T47D (cell line): ENCODE measurements at regions not wholly inside any gene's neighbourhood (a gene's known extent, or its start where the extent isn't known, plus 50 kb on each side); places are given as distances from the start of the nearest gene placed in this dataset.

Experiments used
- DNase-seq, 2 experiments: peaks; one replicate each; pipeline versions ENCODE4 v3.0.0 to v3.0.0-alpha.2; 2011 to 2012; ENCODE audit warnings: low read depth in 1 of 2, low spot score in 1 of 2
- JUND ChIP-seq: IDR thresholded peaks from 2 replicates; pipeline ENCODE4 v1.6.1; 2012; ENCODE audit warnings: low read depth
- in situ Hi-C: cut with HindIII; loops from 2 replicates; pipeline ENCODE4 v1.10.0; 2016; ENCODE audit warnings: low sequenced_read_pairs, low pct_unique_long_range_greater_than_20kb

DNA sequence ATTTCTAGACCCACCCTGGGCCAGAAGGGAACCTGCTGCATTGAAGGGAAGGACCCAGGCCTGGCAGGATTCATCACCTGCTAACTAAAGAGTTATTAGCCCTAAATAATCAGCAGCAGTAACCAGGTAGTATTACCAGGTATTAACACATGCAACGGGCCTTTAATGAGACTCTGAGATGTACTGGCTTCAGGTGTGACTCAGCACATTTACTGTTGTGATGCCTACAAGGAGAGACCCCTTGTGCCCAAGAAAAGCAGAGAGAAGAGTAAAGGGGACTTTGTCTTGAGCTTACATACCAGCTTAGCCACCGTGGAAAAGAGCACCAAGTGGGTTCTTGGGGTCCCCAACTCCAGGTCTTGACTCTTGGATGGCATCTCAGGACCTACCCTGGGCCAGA, 243.1 kb upstream of the SLC39A10 start:
- no peak for DNase-seq
- in situ Hi-C loops: no loop called here
- TF ChIP-seq JUND: no peak

DNA sequence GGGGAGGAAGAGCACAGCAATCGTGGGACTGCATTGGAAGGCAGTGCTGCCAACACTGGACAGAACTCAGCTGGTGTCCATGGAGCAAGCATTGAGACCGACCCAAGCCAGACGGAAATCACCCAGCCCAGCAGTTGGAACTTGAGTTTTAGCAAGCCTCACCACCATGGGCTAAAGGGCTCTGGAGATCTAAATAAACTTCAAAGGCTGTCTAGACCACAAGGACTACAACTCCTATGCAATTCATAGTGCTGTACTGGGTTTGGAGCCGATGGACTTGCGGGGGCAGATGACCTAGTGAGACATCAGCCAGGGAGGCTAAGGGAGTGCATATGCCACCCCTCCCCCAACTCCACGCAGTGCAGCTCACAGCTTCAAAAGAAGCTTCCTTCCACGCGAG, 243.6 kb upstream of the SLC39A10 start:
- DNase-seq: no peak
- in situ Hi-C loops: no loop called here
- no peak for TF ChIP-seq JUND

DNA sequence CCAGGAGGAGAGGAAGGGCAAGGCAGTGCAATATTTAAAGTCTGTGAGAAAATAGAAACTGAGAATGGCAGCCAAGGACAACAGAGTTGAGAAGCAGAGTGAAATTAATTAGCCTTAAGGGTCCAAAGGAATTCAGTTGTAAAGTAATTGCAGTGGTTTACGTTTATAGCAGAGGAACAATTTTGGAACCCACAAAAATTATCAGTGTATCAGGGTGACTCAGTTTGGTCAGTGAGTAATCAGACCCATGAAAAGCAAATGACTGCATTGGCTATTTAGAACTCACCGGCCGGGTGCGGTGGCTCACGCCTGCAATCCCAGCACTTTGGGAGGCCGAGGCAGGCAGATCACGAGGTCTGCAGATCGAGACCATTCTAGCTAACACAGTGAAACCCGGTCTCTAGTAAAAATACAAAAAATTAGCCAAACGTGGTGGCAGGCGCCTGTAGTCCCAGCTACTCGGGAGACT, 245.8 kb upstream of the SLC39A10 start:
- TF ChIP-seq JUND: no peak
- no peak for DNase-seq
- in situ Hi-C loops: no loop called here

DNA sequence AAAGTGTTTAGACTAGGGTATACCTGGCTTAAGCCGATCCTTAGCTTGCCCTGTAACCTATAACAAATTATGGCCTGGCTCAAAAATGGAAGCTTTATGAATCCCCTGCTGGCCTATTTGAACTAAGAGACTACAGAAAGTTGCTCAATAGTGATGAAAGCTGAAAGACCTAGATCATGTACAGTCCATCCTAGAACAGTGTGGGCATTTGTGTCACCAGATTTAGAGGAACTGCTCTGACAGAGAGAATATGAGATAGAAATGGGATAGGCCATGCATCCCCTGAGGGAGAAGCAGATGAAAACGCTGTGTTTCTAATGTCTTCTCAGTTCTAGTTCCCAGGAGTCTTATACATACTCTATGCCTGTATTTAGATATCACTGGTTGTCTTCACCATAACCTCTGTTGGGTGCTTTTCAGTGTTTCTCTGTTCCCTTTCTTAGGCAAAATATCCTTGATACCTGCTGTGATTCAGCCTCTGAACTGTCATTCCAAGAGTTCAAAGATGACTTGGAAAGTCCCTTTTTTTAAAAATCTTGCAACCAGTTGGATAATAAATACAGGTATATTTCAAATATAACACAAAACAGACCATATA, 246.9 kb upstream of the SLC39A10 start:
- in situ Hi-C loops: no loop called here
- no peak for TF ChIP-seq JUND
- no peak for DNase-seq

DNA sequence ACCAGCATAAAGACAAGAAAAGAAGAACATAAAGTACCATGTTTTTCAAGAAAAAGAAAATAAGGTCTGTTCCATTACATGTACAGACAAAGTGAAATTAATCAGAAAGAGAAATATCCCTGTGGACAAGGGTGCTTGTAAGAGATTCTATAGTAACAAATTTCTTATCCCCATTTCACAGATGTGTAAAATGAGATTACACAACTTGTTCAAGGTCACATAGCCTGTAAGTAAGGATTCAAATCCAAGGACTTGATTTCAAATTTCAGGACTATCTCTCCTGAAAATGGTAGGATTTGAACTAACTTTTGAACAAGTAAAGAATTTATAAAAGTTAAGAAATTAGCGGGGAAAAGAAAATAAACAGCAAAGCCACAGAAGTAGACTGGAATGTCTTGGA, 248.2 kb upstream of the SLC39A10 start:
- TF ChIP-seq JUND: no peak
- in situ Hi-C loops: no loop called here
- DNase-seq: no peak

DNA sequence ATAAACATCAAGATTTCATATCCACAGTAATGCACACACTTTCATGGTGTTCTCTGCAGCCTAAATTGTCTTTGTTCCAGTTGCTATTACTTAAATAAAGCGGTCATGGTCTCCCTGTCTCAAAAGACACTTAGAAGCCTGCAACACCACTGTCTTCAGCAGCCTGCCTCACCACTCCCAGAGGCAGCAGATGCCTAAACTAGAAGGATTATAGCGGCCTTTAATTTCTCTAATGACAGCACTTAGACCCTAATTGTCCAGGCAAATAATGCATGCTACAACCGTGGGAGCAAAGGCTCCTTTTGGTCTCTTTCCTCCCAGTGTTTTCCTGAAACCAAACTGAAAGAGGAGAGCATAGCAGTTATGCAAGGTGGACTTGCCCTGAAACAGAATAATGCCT, 248.8 kb upstream of the SLC39A10 start:
- TF ChIP-seq JUND: no peak
- no peak for DNase-seq
- in situ Hi-C loops: no loop called here

DNA sequence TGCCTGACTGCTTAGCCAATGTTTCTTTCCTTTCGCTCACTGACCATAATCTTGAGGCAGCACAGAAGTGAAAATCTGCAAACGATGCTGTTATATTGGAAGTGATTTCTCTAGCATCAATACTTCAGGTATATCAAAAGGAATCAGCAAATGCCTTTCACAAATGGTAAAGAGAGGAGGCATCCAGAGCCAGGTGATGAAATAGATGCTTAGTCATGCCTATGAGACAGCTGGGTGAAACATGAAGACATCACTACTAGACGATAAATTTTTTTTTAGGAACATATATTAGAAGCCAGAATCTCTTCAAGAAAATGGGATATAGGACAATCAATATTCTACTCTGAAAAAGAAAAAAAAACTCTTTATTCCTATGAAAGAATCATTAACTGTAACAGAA, 249.2 kb upstream of the SLC39A10 start:
- in situ Hi-C loops: no loop called here
- no peak for DNase-seq

DNA sequence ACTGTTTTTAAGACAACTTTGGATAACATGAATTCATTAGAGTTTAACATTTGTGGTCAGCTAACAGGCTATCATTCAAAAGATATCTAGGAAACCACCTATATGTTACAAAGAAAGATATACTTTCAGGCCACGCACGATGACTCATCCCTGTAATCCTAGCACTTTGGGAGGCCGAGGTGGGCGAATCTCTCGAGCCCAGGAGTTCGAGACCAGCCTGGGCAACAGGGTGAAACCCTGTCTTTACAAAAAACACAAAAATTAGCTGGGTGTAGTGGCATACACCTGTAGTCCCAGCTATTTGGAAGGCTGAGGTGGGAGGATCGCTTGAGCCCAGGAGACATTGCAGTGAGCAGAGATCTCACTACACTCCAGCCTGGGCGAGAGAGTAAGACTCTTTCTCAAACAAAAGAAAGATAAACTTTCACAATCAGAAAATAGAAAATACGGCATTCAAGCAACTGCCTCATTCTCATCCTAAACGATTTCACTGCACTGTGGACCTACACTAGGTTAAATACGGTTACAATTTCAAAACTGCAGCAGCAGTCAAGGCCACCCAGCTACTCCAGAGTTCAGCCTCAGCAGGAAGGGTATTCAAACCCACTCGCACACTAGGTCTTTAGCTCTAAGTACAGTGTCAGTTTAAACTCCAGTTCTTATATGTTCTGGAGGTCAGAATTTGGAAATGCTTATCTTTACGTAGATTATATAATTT, 250.0 kb upstream of the SLC39A10 start:
- DNase-seq: no peak
- in situ Hi-C loops: no loop called here

More for the DNA sequence above, 249.2 kb upstream of the SLC39A10 start:
- no peak for TF ChIP-seq JUND

DNA sequence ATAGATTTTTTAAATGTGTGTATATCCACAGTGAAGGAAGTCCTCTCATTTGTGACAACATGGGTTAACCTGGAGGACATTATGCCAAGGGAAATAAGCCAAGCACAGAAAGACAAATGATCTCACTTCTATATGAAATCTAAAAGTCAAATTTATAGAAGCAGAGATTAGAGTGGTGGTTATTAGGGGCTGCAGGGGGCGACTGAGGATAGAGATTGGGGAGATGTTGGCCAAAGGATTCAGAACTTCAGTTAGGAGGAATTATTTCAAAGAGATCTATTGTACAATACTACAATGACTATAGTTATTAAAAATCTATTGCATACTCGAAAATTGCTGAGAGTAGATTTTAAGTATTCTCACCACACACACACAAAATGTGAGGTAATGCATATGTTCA, 252.4 kb upstream of the SLC39A10 start:
- in situ Hi-C loops: no loop called here
- no peak for DNase-seq
- no peak for TF ChIP-seq JUND

More for the DNA sequence above, 250.0 kb upstream of the SLC39A10 start:
- TF ChIP-seq JUND: no peak

DNA sequence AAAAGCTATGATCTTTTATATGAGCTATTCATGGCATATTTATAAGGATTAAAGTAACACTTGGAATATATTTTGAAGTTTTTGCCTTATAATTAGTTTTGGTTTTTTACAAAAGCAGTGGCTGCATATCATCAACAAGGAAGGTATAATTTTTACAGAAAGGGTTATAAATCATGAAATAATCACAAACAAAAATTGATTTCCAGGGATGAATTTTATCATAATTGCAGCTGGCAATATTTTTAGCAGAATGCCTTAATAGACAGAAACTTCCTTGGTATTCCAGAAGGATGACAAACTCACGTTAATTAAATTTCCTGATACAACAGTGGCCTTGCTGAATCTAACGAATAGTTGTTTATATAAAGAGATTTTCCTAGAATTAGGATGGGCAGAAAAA, 260.5 kb upstream of the SLC39A10 start:
- in situ Hi-C loops: no loop called here
- TF ChIP-seq JUND: no peak
- DNase-seq: no peak

DNA sequence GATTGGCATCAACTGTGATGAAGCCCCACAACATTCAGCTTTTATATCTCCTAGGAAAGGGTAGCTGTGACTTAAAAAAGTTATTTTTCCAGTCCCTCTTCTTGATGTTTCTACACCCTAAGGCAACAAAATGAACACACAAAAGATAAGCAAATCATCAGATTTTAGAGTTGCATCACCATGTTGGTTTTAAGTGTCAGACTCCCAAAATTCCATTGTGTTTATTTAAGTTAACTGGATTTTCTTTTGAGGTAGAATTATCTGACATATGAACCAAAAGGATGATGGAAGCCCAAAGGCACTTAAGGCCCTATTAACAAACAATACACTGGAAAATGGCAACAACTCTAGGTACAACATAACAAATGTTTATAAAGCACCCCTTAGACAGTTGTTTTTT, 261.7 kb upstream of the SLC39A10 start:
- TF ChIP-seq JUND: no peak
- in situ Hi-C loops: no loop called here

DNA sequence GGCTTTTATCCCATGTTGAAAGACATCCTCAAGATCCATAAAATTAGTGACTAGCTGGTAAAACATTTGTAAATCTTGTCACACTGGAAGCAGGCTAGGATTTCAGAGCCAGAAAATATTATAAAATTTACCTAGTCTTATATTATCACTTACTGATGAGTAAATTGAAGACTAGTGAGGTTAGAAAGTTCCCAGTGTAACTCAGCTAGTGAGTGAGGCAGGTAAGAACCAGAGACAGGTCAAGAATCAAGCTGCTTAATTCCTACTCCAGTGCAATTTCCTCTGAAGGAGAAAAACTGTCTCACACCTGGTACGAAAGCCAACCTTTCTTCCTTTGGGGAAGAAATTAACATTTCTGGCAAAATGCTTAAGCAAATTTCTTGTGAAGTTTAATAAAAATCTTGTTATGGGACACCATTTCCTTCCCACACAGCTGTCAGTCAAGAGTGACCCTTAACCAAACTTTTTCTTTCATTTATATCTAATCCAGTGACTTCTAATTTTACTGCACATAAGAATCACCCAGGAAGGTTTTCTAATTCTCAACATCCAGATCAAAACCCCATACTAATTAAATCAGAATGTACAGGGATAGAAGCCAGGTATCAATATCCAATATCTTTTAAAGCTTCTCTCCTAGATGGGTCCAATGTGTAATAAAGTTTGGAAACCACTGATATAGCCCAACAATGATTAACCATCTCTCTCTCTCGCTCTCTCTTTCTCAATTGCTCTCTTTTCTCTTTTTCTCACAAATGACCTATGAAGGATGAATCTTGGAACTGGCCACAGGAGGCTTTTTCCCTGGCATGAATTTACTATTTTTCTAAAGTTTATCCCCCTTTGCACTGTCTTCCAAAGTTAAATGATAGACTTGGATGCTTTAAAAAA, 264.3 kb upstream of the SLC39A10 start:
- TF ChIP-seq JUND: no peak
- no peak for DNase-seq
- in situ Hi-C loops: no loop called here

More for the DNA sequence above, 261.7 kb upstream of the SLC39A10 start:
- DNase-seq: no peak
